ENCODE measurements at regions not wholly inside any gene's neighbourhood (a gene's known extent, or its start where the extent isn't known, plus 50 kb on each side); places are given as distances from the start of the nearest gene placed in this dataset.

DNA sequence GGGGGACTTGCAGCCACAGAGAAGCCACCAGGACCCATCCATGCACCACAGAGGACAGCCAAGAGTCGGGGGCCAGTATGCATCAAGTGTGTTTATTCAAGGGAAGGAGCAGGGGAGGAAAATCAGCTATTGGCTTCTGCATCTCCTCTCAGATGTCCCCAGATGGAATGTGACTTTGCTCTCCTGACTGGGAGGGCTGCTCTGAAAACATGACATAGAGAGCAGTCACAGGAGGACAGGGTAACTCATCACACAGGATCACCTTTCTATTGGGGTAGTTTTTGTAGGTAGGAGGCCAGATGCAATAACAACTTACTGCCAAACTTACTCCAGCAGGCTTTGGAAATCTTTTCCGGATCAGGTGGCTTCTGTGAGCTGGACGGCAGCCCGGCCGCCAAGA lies 121.0 kb upstream of the OPCML start:
- no peak for TF ChIP-seq CTCF (IDR thresholded peaks at IDR 0.05)
- TF ChIP-seq POLR2A (IDR thresholded peaks at IDR 0.05): no peak

Data from right lobe of liver (tissue), 4 donors.